ENCODE measurements at regions not wholly inside any gene's neighbourhood (a gene's known extent, or its start where the extent isn't known, plus 50 kb on each side); places are given as distances from the start of the nearest gene placed in this dataset.

- H3K36me3 ChIP-seq (ENCODE audit: control insufficient read depth in 4 of 4, insufficient read depth in 4 of 4, low read length in 3 of 4), result no peaks in the 10 kb centered on the region
- no peak for DNase-seq
- no peak overlapping the region for H3K4me3 ChIP-seq (ENCODE audit: control insufficient read depth in 1 of 7, extremely low read depth in 1 of 7, insufficient read depth in 4 of 7, low read depth in 2 of 7, low read length in 6 of 7)
- H3K9me3 ChIP-seq (ENCODE audit: control extremely low read depth in 1 of 5, control insufficient read depth in 4 of 5, insufficient read depth in 2 of 5, low read depth in 1 of 5, low read length in 4 of 5), result no peaks in the 10 kb centered on the region
- no peaks in the 10 kb centered on the region for H3K27me3 ChIP-seq (replicated peaks in 2 of 5; ENCODE audit: control insufficient read depth in 4 of 5, insufficient read depth in 5 of 5, low read length in 4 of 5)
- 88% methylated on average over 2 of the region's 2 CpGs for WGBS (ENCODE audit: insufficient coverage)
- CTCF ChIA-PET, result interaction anchor here (1.9 kb wide), 1 partner anchor 95 kb away, joined by 5 read pairs; no protein-coding TSS in a partner anchor
- H3K27ac ChIP-seq (ENCODE audit: insufficient read depth in 1 of 2, low read depth in 1 of 2, low read length in 2 of 2, poor library complexity in 1 of 2, severe bottlenecking in 2 of 2), result no peak overlapping the region
- H3K4me1 ChIP-seq (ENCODE audit: control extremely low read depth in 1 of 4, control insufficient read depth in 4 of 4, insufficient read depth in 4 of 4, low read length in 3 of 4), result peaks cover 10 to 55% (median 25%) of the 10 kb centered on the region in 4 experiments
- POLR2A ChIA-PET, result no interaction called here
These were observed 126.4 kb upstream of the BTBD3 start for GRCh38 chr20:11791316-11791715.

GRCh38 chr20:11791835-11792567 is 125.7 kb upstream of the BTBD3 start:
- no peak for DNase-seq
- POLR2A ChIA-PET, result no interaction called here
- H3K27ac ChIP-seq (ENCODE audit: insufficient read depth in 1 of 2, low read depth in 1 of 2, low read length in 2 of 2, poor library complexity in 1 of 2, severe bottlenecking in 2 of 2), result no peak overlapping the region
- H3K9me3 ChIP-seq (ENCODE audit: control extremely low read depth in 1 of 5, control insufficient read depth in 4 of 5, insufficient read depth in 2 of 5, low read depth in 1 of 5, low read length in 4 of 5), result no peaks in the 10 kb centered on the region
- CTCF ChIA-PET, result interaction anchor here (1.3 kb wide), 1 partner anchor 94 kb away, joined by 3 read pairs; no protein-coding TSS in a partner anchor
- H3K27me3 ChIP-seq (replicated peaks in 2 of 5; ENCODE audit: control insufficient read depth in 4 of 5, insufficient read depth in 5 of 5, low read length in 4 of 5), result no peaks in the 10 kb centered on the region
- peaks cover 10 to 62% (median 30%) of the 10 kb centered on the region in 4 experiments for H3K4me1 ChIP-seq (ENCODE audit: control extremely low read depth in 1 of 4, control insufficient read depth in 4 of 4, insufficient read depth in 4 of 4, low read length in 3 of 4)
- H3K4me3 ChIP-seq (ENCODE audit: control insufficient read depth in 1 of 7, extremely low read depth in 1 of 7, insufficient read depth in 4 of 7, low read depth in 2 of 7, low read length in 6 of 7), result no peak overlapping the region
- H3K36me3 ChIP-seq (ENCODE audit: control insufficient read depth in 4 of 4, insufficient read depth in 4 of 4, low read length in 3 of 4), result no peaks in the 10 kb centered on the region
- 97% methylated on average over 8 of the region's 9 CpGs for WGBS (ENCODE audit: insufficient coverage)

DNA sequence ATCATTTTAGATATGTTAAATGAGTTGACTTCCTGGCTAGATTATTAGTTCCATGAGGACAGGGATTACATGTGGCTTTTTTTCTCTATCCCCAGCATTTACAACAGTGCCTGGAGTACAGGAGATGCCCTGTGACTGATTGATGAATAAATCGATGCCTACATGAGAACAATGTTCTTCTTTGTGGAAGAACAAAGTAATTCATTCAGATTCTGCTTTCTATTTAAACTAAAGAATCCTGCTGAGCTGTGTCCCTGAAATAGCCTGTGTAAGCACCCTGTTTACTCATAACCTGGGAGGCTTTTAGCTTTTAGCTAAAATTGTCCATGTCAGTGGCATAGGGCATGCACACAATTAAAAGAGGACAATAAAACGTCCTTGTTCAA is 125.1 kb upstream of the BTBD3 start:
- Histone ChIP-seq H3K27ac (ENCODE audit: insufficient read depth in 1 of 2, low read depth in 1 of 2, low read length in 2 of 2, poor library complexity in 1 of 2, severe bottlenecking in 2 of 2) (no peak overlapping the region), H3K9me3 (ENCODE audit: control extremely low read depth in 1 of 5, control insufficient read depth in 4 of 5, insufficient read depth in 2 of 5, low read depth in 1 of 5, low read length in 4 of 5) (no peaks in the 10 kb centered on the region), H3K36me3 (ENCODE audit: control insufficient read depth in 4 of 4, insufficient read depth in 4 of 4, low read length in 3 of 4) (no peaks in the 10 kb centered on the region), H3K4me3 (ENCODE audit: control insufficient read depth in 1 of 7, extremely low read depth in 1 of 7, insufficient read depth in 4 of 7, low read depth in 2 of 7, low read length in 6 of 7) (no peak overlapping the region), H3K27me3 (replicated peaks in 2 of 5; ENCODE audit: control insufficient read depth in 4 of 5, insufficient read depth in 5 of 5, low read length in 4 of 5) (no peaks in the 10 kb centered on the region), H3K4me1 (ENCODE audit: control extremely low read depth in 1 of 4, control insufficient read depth in 4 of 4, insufficient read depth in 4 of 4, low read length in 3 of 4) (peaks cover 10 to 65% (median 30%) of the 10 kb centered on the region in 4 experiments)
- POLR2A ChIA-PET, result no interaction called here
- CTCF ChIA-PET, result interaction anchor here (1.3 kb wide), 1 partner anchor 95 kb away, joined by 3 read pairs; no protein-coding TSS in a partner anchor
- 100% methylated on average over 1 of the region's 2 CpGs for WGBS (ENCODE audit: insufficient coverage)
- DNase-seq, result no peak

DNA sequence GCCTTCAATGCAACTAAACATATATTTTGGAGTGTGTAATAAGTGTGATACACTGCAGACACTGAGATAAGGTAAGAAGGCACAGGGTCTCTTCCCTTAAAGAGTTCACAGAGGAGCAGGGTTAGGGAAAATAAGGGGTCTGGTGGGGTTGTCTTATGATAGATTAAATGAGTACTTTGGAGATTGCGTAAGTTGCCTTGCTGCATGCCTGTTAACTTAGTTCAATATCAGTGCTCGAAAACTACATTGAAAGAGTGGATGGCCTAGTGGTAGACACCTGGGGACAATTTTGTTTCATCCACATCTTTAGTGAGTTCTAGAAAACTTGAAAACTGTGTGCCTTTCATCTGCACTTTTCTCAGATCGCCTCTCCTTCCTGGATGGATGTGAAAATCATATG is 123.2 kb upstream of the BTBD3 start:
- Histone ChIP-seq H3K36me3 (ENCODE audit: control insufficient read depth in 4 of 4, insufficient read depth in 4 of 4, low read length in 3 of 4) (no peaks in the 10 kb centered on the region), H3K4me3 (ENCODE audit: control insufficient read depth in 1 of 7, extremely low read depth in 1 of 7, insufficient read depth in 4 of 7, low read depth in 2 of 7, low read length in 6 of 7) (no peak overlapping the region), H3K9me3 (ENCODE audit: control extremely low read depth in 1 of 5, control insufficient read depth in 4 of 5, insufficient read depth in 2 of 5, low read depth in 1 of 5, low read length in 4 of 5) (no peaks in the 10 kb centered on the region), H3K27ac (ENCODE audit: insufficient read depth in 1 of 2, low read depth in 1 of 2, low read length in 2 of 2, poor library complexity in 1 of 2, severe bottlenecking in 2 of 2) (no peak overlapping the region), H3K27me3 (replicated peaks in 2 of 5; ENCODE audit: control insufficient read depth in 4 of 5, insufficient read depth in 5 of 5, low read length in 4 of 5) (no peaks in the 10 kb centered on the region), H3K4me1 (ENCODE audit: control extremely low read depth in 1 of 4, control insufficient read depth in 4 of 4, insufficient read depth in 4 of 4, low read length in 3 of 4) (peaks cover 7 to 51% (median 20%) of the 10 kb centered on the region in 4 experiments)
- ChIA-PET CTCF (no interaction called here), POLR2A (no interaction called here)
- DNase-seq, result no peak
- WGBS (ENCODE audit: insufficient coverage), result 100% methylated on average over 2 of the region's 3 CpGs

GRCh38 chr20:11795071-11795615 is 122.5 kb upstream of the BTBD3 start:
- no peak overlapping the region for H3K27ac ChIP-seq (ENCODE audit: insufficient read depth in 1 of 2, low read depth in 1 of 2, low read length in 2 of 2, poor library complexity in 1 of 2, severe bottlenecking in 2 of 2)
- no peaks in the 10 kb centered on the region for H3K27me3 ChIP-seq (replicated peaks in 2 of 5; ENCODE audit: control insufficient read depth in 4 of 5, insufficient read depth in 5 of 5, low read length in 4 of 5)
- no peak overlapping the region for H3K4me3 ChIP-seq (ENCODE audit: control insufficient read depth in 1 of 7, extremely low read depth in 1 of 7, insufficient read depth in 4 of 7, low read depth in 2 of 7, low read length in 6 of 7)
- DNase-seq, result no peak
- no peaks in the 10 kb centered on the region for H3K9me3 ChIP-seq (ENCODE audit: control extremely low read depth in 1 of 5, control insufficient read depth in 4 of 5, insufficient read depth in 2 of 5, low read depth in 1 of 5, low read length in 4 of 5)
- no peaks in the 10 kb centered on the region for H3K36me3 ChIP-seq (ENCODE audit: control insufficient read depth in 4 of 4, insufficient read depth in 4 of 4, low read length in 3 of 4)
- 100% methylated on average over 4 of the region's 8 CpGs for WGBS (ENCODE audit: insufficient coverage)
- POLR2A ChIA-PET, result no interaction called here
- CTCF ChIA-PET, result no interaction called here
- peaks cover 1 to 45% (median 16%) of the 10 kb centered on the region in 4 experiments for H3K4me1 ChIP-seq (ENCODE audit: control extremely low read depth in 1 of 4, control insufficient read depth in 4 of 4, insufficient read depth in 4 of 4, low read length in 3 of 4)

GRCh38 chr20:11796026-11796425 is 121.7 kb upstream of the BTBD3 start:
- peak; percentile 35 to 86 (median 75) for DNase-seq

DNA sequence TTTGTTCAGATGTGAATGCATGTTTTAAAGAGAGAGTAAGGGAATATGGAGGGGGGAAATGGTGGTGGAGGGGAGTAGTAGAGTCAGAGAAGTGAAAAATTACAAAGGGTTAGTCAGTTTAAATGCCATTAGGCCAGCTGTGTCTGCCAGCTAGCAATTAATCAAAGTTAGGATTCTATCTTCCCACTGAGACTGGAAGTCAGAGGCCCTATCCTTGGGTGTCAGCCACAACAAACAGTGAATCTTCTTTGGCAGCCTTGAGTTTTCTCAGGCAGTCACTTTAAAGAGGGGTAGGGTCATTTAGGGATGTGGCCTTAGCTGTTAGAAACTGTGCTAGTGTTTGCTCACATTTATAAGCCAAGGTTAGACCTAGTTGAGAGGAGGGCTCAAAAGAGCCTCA is 120.5 kb upstream of the BTBD3 start:
- POLR2A ChIA-PET, result no interaction called here
- H3K27ac ChIP-seq (ENCODE audit: insufficient read depth in 1 of 2, low read depth in 1 of 2, low read length in 2 of 2, poor library complexity in 1 of 2, severe bottlenecking in 2 of 2), result no peak overlapping the region

More at GRCh38 chr20:11796026-11796425, 121.7 kb upstream of the BTBD3 start:
- no peaks in the 10 kb centered on the region for H3K27me3 ChIP-seq (replicated peaks in 2 of 5; ENCODE audit: control insufficient read depth in 4 of 5, insufficient read depth in 5 of 5, low read length in 4 of 5)
- H3K27ac ChIP-seq (ENCODE audit: insufficient read depth in 1 of 2, low read depth in 1 of 2, low read length in 2 of 2, poor library complexity in 1 of 2, severe bottlenecking in 2 of 2), result peak overlapping the region in 1 of 2 experiments; percentile 56
- CTCF ChIA-PET, result interaction anchor here (0.6 kb wide), 1 partner anchor 16 kb away, joined by 3 read pairs; no protein-coding TSS in a partner anchor
- POLR2A ChIA-PET, result no interaction called here
- H3K4me3 ChIP-seq (ENCODE audit: control insufficient read depth in 1 of 7, extremely low read depth in 1 of 7, insufficient read depth in 4 of 7, low read depth in 2 of 7, low read length in 6 of 7), result peak overlapping the region in 2 of 7 experiments; percentile 35 to 37
- H3K4me1 ChIP-seq (ENCODE audit: control extremely low read depth in 1 of 4, control insufficient read depth in 4 of 4, insufficient read depth in 4 of 4, low read length in 3 of 4), result peaks cover 0 to 41% (median 13%) of the 10 kb centered on the region in 4 experiments
- WGBS (ENCODE audit: insufficient coverage), result 3% methylated on average over 3 of the region's 4 CpGs
- H3K36me3 ChIP-seq (ENCODE audit: control insufficient read depth in 4 of 4, insufficient read depth in 4 of 4, low read length in 3 of 4), result no peaks in the 10 kb centered on the region
- H3K9me3 ChIP-seq (ENCODE audit: control extremely low read depth in 1 of 5, control insufficient read depth in 4 of 5, insufficient read depth in 2 of 5, low read depth in 1 of 5, low read length in 4 of 5), result no peaks in the 10 kb centered on the region

More for the DNA sequence above, 120.5 kb upstream of the BTBD3 start:
- H3K4me3 ChIP-seq (ENCODE audit: control insufficient read depth in 1 of 7, extremely low read depth in 1 of 7, insufficient read depth in 4 of 7, low read depth in 2 of 7, low read length in 6 of 7), result no peak overlapping the region
- no peak for DNase-seq
- H3K9me3 ChIP-seq (ENCODE audit: control extremely low read depth in 1 of 5, control insufficient read depth in 4 of 5, insufficient read depth in 2 of 5, low read depth in 1 of 5, low read length in 4 of 5), result no peaks in the 10 kb centered on the region
- no peaks in the 10 kb centered on the region for H3K27me3 ChIP-seq (replicated peaks in 2 of 5; ENCODE audit: control insufficient read depth in 4 of 5, insufficient read depth in 5 of 5, low read length in 4 of 5)
- H3K4me1 ChIP-seq (ENCODE audit: control extremely low read depth in 1 of 4, control insufficient read depth in 4 of 4, insufficient read depth in 4 of 4, low read length in 3 of 4), result peaks cover 0 to 41% (median 13%) of the 10 kb centered on the region in 4 experiments
- H3K36me3 ChIP-seq (ENCODE audit: control insufficient read depth in 4 of 4, insufficient read depth in 4 of 4, low read length in 3 of 4), result no peaks in the 10 kb centered on the region
- CTCF ChIA-PET, result no interaction called here
